Lower leg skin (tissue), 4 donors: ENCODE measurements at regions not wholly inside any gene's neighbourhood (a gene's known extent, or its start where the extent isn't known, plus 50 kb on each side); places are given as distances from the start of the nearest gene placed in this dataset.

Experiments
- DNase-seq, 2 donors: peaks; one replicate each; pipeline ENCODE4 v3.0.0-alpha.2; 2019; ENCODE audit warnings: low spot score in 2 of 2
- H3K4me3 ChIP-seq: fragments of 200-600 bp; sonication (generic); 2 replicates; pipeline ENCODE4 v1.5.1; 2017; ENCODE audit warnings: mild to moderate bottlenecking, low read depth; ENCODE audit not compliant: poor library complexity, severe bottlenecking
- CTCF ChIP-seq, 3 donors: fragments of 450-650 bp; IDR thresholded peaks; one replicate each; pipeline ENCODE4 v1.5.1; 2016; ENCODE audit warnings: antibody characterized with exemption in 3 of 3, mild to moderate bottlenecking in 3 of 3, moderate library complexity in 2 of 3
- POLR2A ChIP-seq, 2 donors: fragments of 450-650 bp; IDR thresholded peaks; one replicate each; pipeline ENCODE4 v1.6.1; 2016 to 2017; ENCODE audit warnings: antibody characterized with exemption in 2 of 2, mild to moderate bottlenecking in 1 of 2, moderate library complexity in 1 of 2
- WGBS, 2 donors: methylation state at CpG; one replicate each; pipeline ENCODE4 v1.1.5; 2018; 5-methylcytosine and 5-hydroxymethylcytosine counted together
- intact Hi-C: fragments of 100-400 bp; cut with DNase I; formaldehyde crosslinking; loops from one replicate; pipeline ENCODE4 v1.15.0; 2023; ENCODE audit warnings: low total_unique reads

- 38 to 70% methylated on average over 5 of the region's 5 CpGs for WGBS, 2 donors
- H3K4me3 ChIP-seq = no peak overlapping the region
- intact Hi-C loops = no loop called here
- no peak for TF ChIP-seq POLR2A (IDR thresholded peaks at IDR 0.05)
- TF ChIP-seq CTCF (IDR thresholded peaks at IDR 0.05) = no peak
- no peak for DNase-seq
Observed at GRCh38 chr13:107497661-107498060, 717.7 kb downstream of the LIG4 start.

- DNase-seq = no peak
- intact Hi-C loops = no loop called here
- TF ChIP-seq POLR2A (IDR thresholded peaks at IDR 0.05) (no peak), CTCF (IDR thresholded peaks at IDR 0.05) (no peak)
- WGBS, 2 donors = 76 to 87% methylated on average over 3 of the region's 3 CpGs
- no peak overlapping the region for H3K4me3 ChIP-seq
Observed at GRCh38 chr13:107493266-107493665, 722.1 kb downstream of the LIG4 start.

GRCh38 chr13:107482688-107483087, 732.6 kb downstream of the LIG4 start:
- TF ChIP-seq POLR2A (IDR thresholded peaks at IDR 0.05) (no peak), CTCF (IDR thresholded peaks at IDR 0.05) (no peak)
- intact Hi-C loops = no loop called here
- WGBS, 2 donors = 74 to 83% methylated on average over 5 of the region's 5 CpGs
- H3K4me3 ChIP-seq = no peak overlapping the region
- DNase-seq = no peak

GRCh38 chr13:107480130-107480529, 735.2 kb downstream of the LIG4 start:
- 86 to 88% methylated on average over 1 of the region's 1 CpG for WGBS, 2 donors

GRCh38 chr13:107477772-107478379, 737.5 kb downstream of the LIG4 start:
- WGBS, 2 donors = 81% methylated on average over 3 of the region's 3 CpGs
- no peak for DNase-seq
- intact Hi-C loops = no loop called here
- no peak overlapping the region for H3K4me3 ChIP-seq
- TF ChIP-seq POLR2A (IDR thresholded peaks at IDR 0.05) (no peak), CTCF (IDR thresholded peaks at IDR 0.05) (no peak)

More at GRCh38 chr13:107480130-107480529, 735.2 kb downstream of the LIG4 start:
- TF ChIP-seq CTCF (IDR thresholded peaks at IDR 0.05) (no peak), POLR2A (IDR thresholded peaks at IDR 0.05) (no peak)
- intact Hi-C loops = no loop called here
- H3K4me3 ChIP-seq = no peak overlapping the region
- no peak for DNase-seq
